Colonic mucosa (tissue), 4 donors: ENCODE measurements at regions not wholly inside any gene's neighbourhood (a gene's known extent, or its start where the extent isn't known, plus 50 kb on each side); places are given as distances from the start of the nearest gene placed in this dataset.

ENCODE experiments used
- DNase-seq: peaks from one replicate; pipeline ENCODE4 v3.0.0-alpha.2; 2020
- H3K27ac ChIP-seq: fragments of 200-600 bp; one replicate; pipeline ENCODE4 v1.8.0; 2021
- H3K27me3 ChIP-seq: fragments of 200-600 bp; one replicate; pipeline ENCODE4 v1.8.0; 2021
- H3K36me3 ChIP-seq: fragments of 200-600 bp; one replicate; pipeline ENCODE4 v1.8.0; 2021
- H3K4me1 ChIP-seq: fragments of 200-600 bp; one replicate; pipeline ENCODE4 v1.8.0; 2021; ENCODE audit warnings: mild to moderate bottlenecking
- H3K4me3 ChIP-seq: fragments of 200-600 bp; one replicate; pipeline ENCODE4 v1.8.0; 2021
- H3K9ac ChIP-seq, 2 donors: one replicate each; pipeline ENCODE4 v1.7.0; 2013; ENCODE audit warnings: control low read depth in 2 of 2, low read depth in 2 of 2, low read length in 2 of 2
- H3K9me3 ChIP-seq: fragments of 200-600 bp; one replicate; pipeline ENCODE4 v1.8.0; 2021
- CTCF ChIP-seq: fragments of 200-600 bp; IDR thresholded peaks from one replicate; pipeline ENCODE4 v1.8.0; 2022; ENCODE audit warnings: antibody characterized with exemption, mild to moderate bottlenecking
- intact Hi-C: fragments of 100-400 bp; cut with DNase I; formaldehyde crosslinking; loops from one replicate; pipeline ENCODE4 v1.14.1; 2022
- donor health status: healthy.
- donor health status: DM: no; HTN: no; CAD: no.
- donor health status: DM: no; HTN: no; CAD: no.

DNA sequence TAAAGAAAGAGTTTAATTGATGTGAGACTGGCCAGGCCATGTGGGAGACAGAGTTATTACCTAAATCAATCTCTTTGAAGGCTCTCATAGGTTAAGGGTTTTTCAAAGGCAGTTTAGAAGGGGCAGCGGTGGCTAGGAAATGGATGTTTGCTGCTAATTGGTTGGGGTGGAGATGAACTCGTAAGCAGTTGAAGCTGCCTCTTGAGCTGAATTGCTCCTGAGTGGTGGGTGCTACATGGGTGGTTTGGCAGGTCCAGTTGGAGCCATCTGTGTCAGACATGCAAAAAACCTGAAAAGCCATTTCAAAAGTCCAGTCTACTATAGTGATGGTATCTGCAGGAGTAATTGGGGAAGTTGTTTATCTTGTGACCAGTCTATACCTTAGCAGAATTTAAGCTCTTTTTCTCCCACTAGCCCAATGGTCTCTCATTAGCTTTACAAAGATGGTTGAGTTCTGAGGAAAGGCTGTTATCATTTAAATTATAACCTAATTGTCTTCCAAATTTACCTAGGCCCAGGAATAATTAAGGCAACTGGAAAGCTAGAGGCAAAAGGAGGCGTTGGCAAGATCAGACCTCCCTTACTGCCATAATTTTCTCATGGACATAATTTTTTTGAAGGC lies 762.4 kb upstream of the FRG1 start:
- Histone ChIP-seq H3K27me3 (no peaks in the 10 kb centered on the region), H3K4me3 (no peak overlapping the region), H3K27ac (no peak overlapping the region), H3K9me3 (no peaks in the 10 kb centered on the region), H3K36me3 (no peaks in the 10 kb centered on the region), H3K9ac (no peak overlapping the region), H3K4me1 (no peaks in the 10 kb centered on the region)
- no peak for DNase-seq
- intact Hi-C loops = no loop called here
- TF ChIP-seq CTCF = no peak

DNA sequence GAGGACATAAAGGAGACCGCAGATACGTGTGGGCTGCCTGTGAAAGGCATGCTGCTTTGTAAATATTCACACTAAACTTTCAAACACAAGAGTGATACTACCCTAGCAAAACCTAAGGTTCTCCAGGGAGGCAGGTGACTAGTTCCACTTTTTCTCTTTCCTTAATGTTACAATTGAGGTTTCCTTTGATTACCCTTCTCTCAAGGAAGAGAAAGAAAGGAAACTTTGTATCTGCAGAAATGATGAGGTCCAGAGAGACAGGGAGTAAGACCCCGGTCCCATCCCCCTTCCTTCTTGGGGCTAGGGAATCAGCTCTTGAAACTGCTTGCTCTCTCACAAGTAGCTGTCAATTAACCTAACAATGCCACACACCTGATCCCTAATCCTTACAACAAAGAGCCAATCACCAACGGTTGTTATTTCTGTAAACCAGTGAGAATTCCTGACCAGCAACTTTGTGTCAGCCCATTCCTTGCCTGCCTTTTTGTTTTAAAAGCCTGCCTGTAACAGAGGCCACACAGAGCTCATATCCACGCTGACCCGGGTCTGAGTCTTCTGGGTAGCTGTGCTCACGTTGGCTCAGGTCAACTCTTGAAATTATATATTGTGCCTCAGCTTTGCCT lies 754.8 kb upstream of the FRG1 start:
- intact Hi-C loops = no loop called here
- no peak overlapping the region for H3K9ac ChIP-seq
- no peak overlapping the region for H3K27ac ChIP-seq

GRCh38 chr4:189187531-189188052 lies 753.1 kb upstream of the FRG1 start:
- H3K9ac ChIP-seq = no peak overlapping the region
- no peak for DNase-seq
- H3K4me1 ChIP-seq = no peaks in the 10 kb centered on the region
- no peak overlapping the region for H3K4me3 ChIP-seq
- no peak overlapping the region for H3K27ac ChIP-seq
- intact Hi-C loops = no loop called here
- no peak for TF ChIP-seq CTCF
- H3K36me3 ChIP-seq = no peaks in the 10 kb centered on the region
- H3K27me3 ChIP-seq = no peaks in the 10 kb centered on the region
- H3K9me3 ChIP-seq = no peaks in the 10 kb centered on the region

More for the DNA sequence above, 754.8 kb upstream of the FRG1 start:
- no peak for TF ChIP-seq CTCF
- Histone ChIP-seq H3K4me1 (no peaks in the 10 kb centered on the region), H3K4me3 (no peak overlapping the region), H3K9me3 (no peaks in the 10 kb centered on the region), H3K36me3 (no peaks in the 10 kb centered on the region), H3K27me3 (no peaks in the 10 kb centered on the region)
- no peak for DNase-seq

DNA sequence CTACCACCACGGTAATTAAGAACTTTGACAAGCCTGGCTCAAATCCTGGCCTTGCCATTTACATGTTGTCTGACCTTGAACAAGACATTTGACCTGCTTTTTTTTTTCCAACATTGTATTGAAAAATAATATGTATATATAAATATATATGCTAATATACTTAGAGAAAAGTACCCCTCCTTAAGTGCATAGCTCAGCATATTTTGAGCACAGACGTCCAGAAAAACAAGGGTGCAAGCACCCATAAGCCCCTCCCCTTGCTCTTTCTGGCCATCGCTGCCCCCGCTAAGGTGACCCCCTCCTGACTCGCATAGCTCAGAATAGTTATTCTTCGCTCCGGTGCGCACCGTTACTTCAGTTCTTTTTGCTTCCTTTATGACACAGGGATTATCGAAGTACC lies 742.0 kb upstream of the FRG1 start:
- no peaks in the 10 kb centered on the region for H3K36me3 ChIP-seq
- no peak for DNase-seq
- no peak overlapping the region for H3K27ac ChIP-seq
- TF ChIP-seq CTCF = no peak
- H3K9me3 ChIP-seq = no peaks in the 10 kb centered on the region
- H3K27me3 ChIP-seq = no peaks in the 10 kb centered on the region
- H3K4me3 ChIP-seq = no peak overlapping the region
- H3K4me1 ChIP-seq = no peaks in the 10 kb centered on the region
- intact Hi-C loops = no loop called here
- H3K9ac ChIP-seq = no peak overlapping the region

GRCh38 chr4:189200353-189200752 lies 740.3 kb upstream of the FRG1 start:
- H3K9ac ChIP-seq = no peak overlapping the region
- no peak for DNase-seq
- no peak for TF ChIP-seq CTCF
- no peaks in the 10 kb centered on the region for H3K36me3 ChIP-seq
- no peak overlapping the region for H3K27ac ChIP-seq
- intact Hi-C loops = loop anchor here (5.0 kb wide), 1 partner anchor 1593 kb away; no protein-coding TSS in a partner anchor
- H3K27me3 ChIP-seq = no peaks in the 10 kb centered on the region
- no peaks in the 10 kb centered on the region for H3K9me3 ChIP-seq
- H3K4me3 ChIP-seq = no peak overlapping the region
- no peaks in the 10 kb centered on the region for H3K4me1 ChIP-seq
